GM23248 (cell line): ENCODE measurements at regions not wholly inside any gene's neighbourhood (a gene's known extent, or its start where the extent isn't known, plus 50 kb on each side); places are given as distances from the start of the nearest gene placed in this dataset.

Experiments used
- DNase-seq: peaks from one replicate; pipeline ENCODE4 v3.0.0-alpha.2; 2015
- H2AFZ ChIP-seq: fragments of 200-600 bp; sonication (generic); 2 replicates; pipeline ENCODE4 v1.6.1; 2016; ENCODE audit warnings: antibody characterized with exemption
- H3F3A ChIP-seq: fragments of 200-600 bp; sonication (generic); 2 replicates; pipeline ENCODE4 v1.6.1; 2016; ENCODE audit warnings: mild to moderate bottlenecking, antibody characterized with exemption, mixed run types; ENCODE audit not compliant: insufficient read depth
- H3K27ac ChIP-seq: fragments of 200-600 bp; sonication (generic); 2 replicates; pipeline ENCODE4 v1.5.1; 2016; ENCODE audit warnings: mild to moderate bottlenecking
- H3K27me3 ChIP-seq: fragments of 200-600 bp; sonication (generic); replicated peaks from 2 replicates; pipeline ENCODE4 v1.6.1; 2016; ENCODE audit warnings: mild to moderate bottlenecking; ENCODE audit not compliant: insufficient read depth
- H3K36me3 ChIP-seq: fragments of 200-600 bp; sonication (generic); 2 replicates; pipeline ENCODE4 v1.6.1; 2016; ENCODE audit warnings: low read depth, mild to moderate bottlenecking
- H3K4me1 ChIP-seq: fragments of 200-600 bp; sonication (generic); 2 replicates; pipeline ENCODE4 v1.6.1; 2016; ENCODE audit warnings: mild to moderate bottlenecking; ENCODE audit not compliant: insufficient read depth
- H3K4me2 ChIP-seq: fragments of 200-600 bp; sonication (generic); one replicate; pipeline ENCODE4 v1.6.1; 2016; ENCODE audit warnings: mild to moderate bottlenecking; ENCODE audit not compliant: unreplicated experiment
- H3K4me3 ChIP-seq: fragments of 200-600 bp; sonication (generic); 2 replicates; pipeline ENCODE4 v1.5.1; 2016; ENCODE audit warnings: mild to moderate bottlenecking
- H3K79me2 ChIP-seq: fragments of 200-600 bp; sonication (generic); 2 replicates; pipeline ENCODE4 v1.6.1; 2016; ENCODE audit warnings: mild to moderate bottlenecking; ENCODE audit not compliant: insufficient read depth
- H3K9ac ChIP-seq: fragments of 200-600 bp; sonication (generic); 2 replicates; pipeline ENCODE4 v1.6.1; 2016; ENCODE audit warnings: mild to moderate bottlenecking
- H3K9me2 ChIP-seq: fragments of 200-600 bp; sonication (generic); 2 replicates; pipeline ENCODE4 v1.6.1; 2016; ENCODE audit warnings: mixed run types, mild to moderate bottlenecking, moderate library complexity; ENCODE audit not compliant: insufficient read depth
- H3K9me3 ChIP-seq: fragments of 200-600 bp; sonication (generic); one replicate; pipeline ENCODE4 v1.6.1; 2017; ENCODE audit warnings: low read depth
- H4K20me1 ChIP-seq: fragments of 200-600 bp; sonication (generic); 2 replicates; pipeline ENCODE4 v1.6.0; 2016; ENCODE audit not compliant: insufficient read depth
- EZH2 ChIP-seq: fragments of 200-600 bp; sonication (generic); IDR thresholded peaks from 2 replicates; pipeline ENCODE4 v1.6.1; 2018; ENCODE audit warnings: antibody characterized with exemption, mild to moderate bottlenecking; ENCODE audit not compliant: insufficient read depth, poor library complexity, severe bottlenecking
- EZH2phosphoT487 ChIP-seq: fragments of 200-600 bp; sonication (generic); IDR thresholded peaks from 2 replicates; pipeline ENCODE4 v1.6.1; 2018; ENCODE audit warnings: antibody characterized with exemption, moderate library complexity, mild to moderate bottlenecking, low read depth; ENCODE audit not compliant: insufficient read depth
- WGBS, 2 experiments: methylation state at CpG; one replicate each; pipeline ENCODE4 v1.1.6; 2015 to 2017; ENCODE audit warnings: low lambda C conversion rate in 2 of 2, low coverage in 1 of 2; ENCODE audit errors: missing lambda C conversion rate in 2 of 2; 5-methylcytosine and 5-hydroxymethylcytosine counted together
- in situ Hi-C: fragments of 300-500 bp; cut with MboI; formaldehyde crosslinking; loops from 2 replicates; pipeline ENCODE4 v1.15.0; 2020

DNA sequence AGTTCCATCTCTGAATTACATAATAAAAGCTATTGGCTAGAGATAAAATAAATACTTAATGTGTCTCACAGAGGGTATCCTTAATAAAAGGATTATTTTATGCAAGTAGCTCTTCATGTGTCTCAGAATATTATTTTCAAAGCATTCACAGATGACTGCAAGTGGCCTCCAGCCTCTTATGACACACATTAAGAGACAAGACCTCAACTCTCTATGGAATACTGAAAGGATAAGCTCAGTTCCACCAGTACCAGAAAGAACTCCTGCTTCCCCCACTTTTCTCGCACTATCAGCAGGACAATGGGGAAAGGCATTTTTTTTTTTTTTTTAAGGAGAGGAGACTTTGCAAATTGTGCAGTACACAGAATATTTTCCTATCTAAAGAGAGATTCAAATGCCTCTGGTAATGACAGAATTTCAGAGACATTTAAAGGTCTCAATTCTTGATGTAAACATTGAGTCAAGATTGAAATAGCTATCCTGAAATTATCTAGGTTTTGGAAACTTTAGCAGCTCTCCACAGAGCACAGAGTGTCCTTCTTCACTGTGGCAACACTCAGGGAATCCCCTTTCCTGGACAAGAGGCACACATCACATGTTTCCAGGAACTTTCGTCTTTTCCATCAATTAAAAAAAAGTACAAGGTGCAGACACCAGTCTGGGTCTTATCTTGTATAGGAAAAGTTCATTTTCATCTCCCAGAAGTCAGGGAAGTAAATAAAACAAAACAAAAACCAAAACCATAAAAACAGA lies 122.0 kb upstream of the ANK3 start:
- TF ChIP-seq EZH2 (no peak), EZH2phosphoT487 (no peak)
- in situ Hi-C loops, result no loop called here
- Histone ChIP-seq H3K4me2 (no peak overlapping the region), H4K20me1 (no peaks in the 10 kb centered on the region), H3F3A (no peaks in the 10 kb centered on the region), H3K9me3 (no peaks in the 10 kb centered on the region), H3K9me2 (no peaks in the 10 kb centered on the region), H3K27me3 (no peaks in the 10 kb centered on the region), H3K4me3 (no peak overlapping the region), H3K4me1 (no peaks in the 10 kb centered on the region), H3K36me3 (no peaks in the 10 kb centered on the region), H3K79me2 (no peaks in the 10 kb centered on the region), H2AFZ (no peak overlapping the region), H3K9ac (no peak overlapping the region), H3K27ac (no peak overlapping the region)
- 38 to 46% methylated on average over 2 of the region's 2 CpGs for WGBS, 2 experiments
- no peak for DNase-seq

DNA sequence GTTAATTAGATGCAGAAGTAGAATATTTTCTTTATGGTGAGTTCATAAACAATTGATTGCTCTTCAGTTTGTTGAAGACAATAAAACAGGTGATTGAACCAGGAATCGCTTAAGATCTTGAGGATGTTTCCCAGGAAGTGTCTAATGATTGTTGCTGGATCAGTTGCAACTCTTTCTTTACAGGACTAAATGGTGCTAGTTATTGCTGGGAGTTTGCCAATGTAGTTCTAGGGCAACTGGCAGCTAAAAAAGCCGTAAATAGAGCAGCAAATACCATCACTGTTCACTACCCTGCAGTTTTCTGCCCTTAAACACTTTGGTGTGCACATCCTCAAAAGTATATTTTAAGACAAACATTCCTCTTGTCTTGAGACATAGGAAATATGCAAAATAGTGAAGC lies 119.2 kb upstream of the ANK3 start:
- Histone ChIP-seq H3K27ac (no peak overlapping the region), H3K4me1 (no peaks in the 10 kb centered on the region), H3K79me2 (no peaks in the 10 kb centered on the region), H3K9me3 (no peaks in the 10 kb centered on the region), H3K4me3 (no peak overlapping the region), H3K36me3 (no peaks in the 10 kb centered on the region), H4K20me1 (no peaks in the 10 kb centered on the region), H3K9ac (no peak overlapping the region), H3F3A (no peaks in the 10 kb centered on the region), H3K4me2 (no peak overlapping the region), H3K27me3 (no peaks in the 10 kb centered on the region), H3K9me2 (no peaks in the 10 kb centered on the region), H2AFZ (no peak overlapping the region)
- no peak for DNase-seq
- in situ Hi-C loops, result no loop called here
- 67 to 85% methylated on average over 2 of the region's 2 CpGs for WGBS, 2 experiments
- TF ChIP-seq EZH2phosphoT487 (no peak), EZH2 (no peak)

DNA sequence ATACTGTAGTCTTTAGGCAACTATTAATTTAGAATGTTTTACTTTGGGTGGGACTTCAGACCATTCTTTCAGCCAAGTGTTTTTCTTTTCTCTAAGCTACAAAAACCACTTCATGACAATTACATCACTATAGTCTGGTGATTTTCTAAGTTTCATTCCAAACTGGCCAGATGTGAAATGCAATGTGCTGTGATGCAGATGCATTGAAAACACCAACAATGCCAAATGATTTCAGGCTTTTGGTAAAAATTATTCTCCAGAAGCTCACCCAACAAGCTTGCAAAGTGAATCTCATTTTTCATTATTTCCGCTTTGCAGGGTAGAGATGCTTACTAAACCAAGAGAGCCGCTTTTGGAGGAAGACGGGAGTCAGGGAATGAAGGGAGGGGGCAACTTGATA lies 118.4 kb upstream of the ANK3 start:
- no peak overlapping the region for H3K4me2 ChIP-seq
- H3K36me3 ChIP-seq, result no peaks in the 10 kb centered on the region
- in situ Hi-C loops, result no loop called here
- DNase-seq, result no peak
- H4K20me1 ChIP-seq, result no peaks in the 10 kb centered on the region
- H3K27me3 ChIP-seq, result no peaks in the 10 kb centered on the region
- TF ChIP-seq EZH2 (no peak), EZH2phosphoT487 (no peak)
- H3K4me1 ChIP-seq, result no peaks in the 10 kb centered on the region
- no peaks in the 10 kb centered on the region for H3K79me2 ChIP-seq
- H3K27ac ChIP-seq, result no peak overlapping the region
- WGBS, 2 experiments, result 57 to 66% methylated on average over 3 of the region's 3 CpGs
- no peaks in the 10 kb centered on the region for H3K9me3 ChIP-seq
- H3K9ac ChIP-seq, result no peak overlapping the region
- no peak overlapping the region for H2AFZ ChIP-seq
- H3F3A ChIP-seq, result no peaks in the 10 kb centered on the region
- no peak overlapping the region for H3K4me3 ChIP-seq
- H3K9me2 ChIP-seq, result no peaks in the 10 kb centered on the region

- H3K79me2 ChIP-seq, result no peaks in the 10 kb centered on the region
These were observed 112.9 kb upstream of the ANK3 start for GRCh38 chr10:60502621-60503020.

More at GRCh38 chr10:60502621-60503020, 112.9 kb upstream of the ANK3 start:
- H3F3A ChIP-seq, result no peaks in the 10 kb centered on the region
- H2AFZ ChIP-seq, result no peak overlapping the region
- DNase-seq, result no peak
- in situ Hi-C loops, result no loop called here
- H4K20me1 ChIP-seq, result no peaks in the 10 kb centered on the region
- no peaks in the 10 kb centered on the region for H3K9me2 ChIP-seq
- no peak overlapping the region for H3K4me3 ChIP-seq
- no peak overlapping the region for H3K27ac ChIP-seq
- no peaks in the 10 kb centered on the region for H3K36me3 ChIP-seq
- H3K4me2 ChIP-seq, result no peak overlapping the region
- 92 to 97% methylated on average over 4 of the region's 4 CpGs for WGBS, 2 experiments
- no peak for TF ChIP-seq EZH2phosphoT487
- TF ChIP-seq EZH2, result no peak
- no peak overlapping the region for H3K9ac ChIP-seq
- no peaks in the 10 kb centered on the region for H3K4me1 ChIP-seq
- no peaks in the 10 kb centered on the region for H3K9me3 ChIP-seq
- no peaks in the 10 kb centered on the region for H3K27me3 ChIP-seq
